ENCODE measurements at regions not wholly inside any gene's neighbourhood (a gene's known extent, or its start where the extent isn't known, plus 50 kb on each side); places are given as distances from the start of the nearest gene placed in this dataset.

DNA sequence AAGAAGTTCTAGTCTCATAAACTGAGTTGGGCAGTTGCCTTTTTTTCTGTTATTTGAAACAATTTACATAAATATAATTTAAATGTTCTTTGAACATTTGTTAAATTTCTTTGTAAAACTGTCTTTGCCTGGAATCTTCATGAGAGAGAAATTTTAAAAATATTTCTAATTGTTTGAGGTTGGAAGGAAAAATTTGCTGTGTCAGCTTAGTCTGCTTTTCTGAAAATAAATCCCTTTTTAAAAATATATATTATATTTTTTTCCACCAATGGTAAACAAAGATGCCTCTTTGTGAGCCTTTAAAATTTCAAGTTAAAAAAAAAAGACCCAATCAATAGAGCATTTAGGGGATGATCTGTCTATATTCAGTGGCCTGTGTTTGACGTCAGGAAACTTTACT lies 542.7 kb downstream of the KIF4B start:
- no peak for ATAC-seq
- TF ChIP-seq, protein P1, sequence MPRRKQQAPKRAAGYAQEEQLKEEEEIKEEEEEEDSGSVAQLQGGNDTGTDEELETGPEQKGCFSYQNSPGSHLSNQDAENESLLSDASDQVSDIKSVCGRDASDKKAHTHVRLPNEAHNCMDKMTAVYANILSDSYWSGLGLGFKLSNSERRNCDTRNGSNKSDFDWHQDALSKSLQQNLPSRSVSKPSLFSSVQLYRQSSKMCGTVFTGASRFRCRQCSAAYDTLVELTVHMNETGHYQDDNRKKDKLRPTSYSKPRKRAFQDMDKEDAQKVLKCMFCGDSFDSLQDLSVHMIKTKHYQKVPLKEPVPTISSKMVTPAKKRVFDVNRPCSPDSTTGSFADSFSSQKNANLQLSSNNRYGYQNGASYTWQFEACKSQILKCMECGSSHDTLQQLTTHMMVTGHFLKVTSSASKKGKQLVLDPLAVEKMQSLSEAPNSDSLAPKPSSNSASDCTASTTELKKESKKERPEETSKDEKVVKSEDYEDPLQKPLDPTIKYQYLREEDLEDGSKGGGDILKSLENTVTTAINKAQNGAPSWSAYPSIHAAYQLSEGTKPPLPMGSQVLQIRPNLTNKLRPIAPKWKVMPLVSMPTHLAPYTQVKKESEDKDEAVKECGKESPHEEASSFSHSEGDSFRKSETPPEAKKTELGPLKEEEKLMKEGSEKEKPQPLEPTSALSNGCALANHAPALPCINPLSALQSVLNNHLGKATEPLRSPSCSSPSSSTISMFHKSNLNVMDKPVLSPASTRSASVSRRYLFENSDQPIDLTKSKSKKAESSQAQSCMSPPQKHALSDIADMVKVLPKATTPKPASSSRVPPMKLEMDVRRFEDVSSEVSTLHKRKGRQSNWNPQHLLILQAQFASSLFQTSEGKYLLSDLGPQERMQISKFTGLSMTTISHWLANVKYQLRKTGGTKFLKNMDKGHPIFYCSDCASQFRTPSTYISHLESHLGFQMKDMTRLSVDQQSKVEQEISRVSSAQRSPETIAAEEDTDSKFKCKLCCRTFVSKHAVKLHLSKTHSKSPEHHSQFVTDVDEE (CRISPR knock-in tag; IDR thresholded peaks at IDR 0.05) = no peak
- TF ChIP-seq ZNF565 (CRISPR knock-in tag; conservative IDR thresholded peaks at IDR 0.05; ENCODE audit: low read depth) = no peak
- no peak for TF ChIP-seq ZNF70 (CRISPR knock-in tag; IDR thresholded peaks at IDR 0.05)

DNA sequence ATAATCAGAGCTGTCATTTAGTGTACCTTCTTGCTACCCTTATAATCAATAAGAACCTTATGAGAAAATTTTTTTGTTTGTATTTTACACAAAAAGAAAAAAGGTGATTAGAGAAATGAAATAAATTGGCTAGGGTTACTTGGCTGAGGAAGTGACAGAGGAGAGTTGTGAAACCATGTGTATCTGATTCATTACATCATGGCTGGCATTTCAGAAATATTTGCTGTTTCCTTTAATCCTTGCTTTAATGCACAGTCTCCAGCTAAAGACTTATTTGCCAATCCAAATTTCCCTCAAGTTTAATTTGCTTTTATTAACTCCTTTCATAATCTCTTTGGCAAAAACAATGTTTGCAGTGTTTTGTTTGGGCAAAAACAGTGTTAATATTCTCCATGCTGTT lies 543.1 kb downstream of the KIF4B start:
- no peak for ATAC-seq
- TF ChIP-seq ZNF70 (CRISPR knock-in tag; IDR thresholded peaks at IDR 0.05) = no peak
- no peak for TF ChIP-seq ZNF565 (CRISPR knock-in tag; conservative IDR thresholded peaks at IDR 0.05; ENCODE audit: low read depth)
- no peak for TF ChIP-seq TCF4 (CRISPR knock-in tag; IDR thresholded peaks at IDR 0.05; ENCODE audit: borderline replicate concordance)
- no peak for TF ChIP-seq ARNTL (CRISPR knock-in tag; IDR thresholded peaks at IDR 0.05; ENCODE audit: borderline replicate concordance, low read depth)
- no peak for TF ChIP-seq GLIS3 (CRISPR knock-in tag; IDR thresholded peaks at IDR 0.05)
- TF ChIP-seq TOX (CRISPR knock-in tag; IDR thresholded peaks at IDR 0.05; ENCODE audit: borderline replicate concordance) = no peak
- no peak for TF ChIP-seq ZC3H10 (CRISPR knock-in tag; IDR thresholded peaks at IDR 0.05)
- TF ChIP-seq, protein P2, sequence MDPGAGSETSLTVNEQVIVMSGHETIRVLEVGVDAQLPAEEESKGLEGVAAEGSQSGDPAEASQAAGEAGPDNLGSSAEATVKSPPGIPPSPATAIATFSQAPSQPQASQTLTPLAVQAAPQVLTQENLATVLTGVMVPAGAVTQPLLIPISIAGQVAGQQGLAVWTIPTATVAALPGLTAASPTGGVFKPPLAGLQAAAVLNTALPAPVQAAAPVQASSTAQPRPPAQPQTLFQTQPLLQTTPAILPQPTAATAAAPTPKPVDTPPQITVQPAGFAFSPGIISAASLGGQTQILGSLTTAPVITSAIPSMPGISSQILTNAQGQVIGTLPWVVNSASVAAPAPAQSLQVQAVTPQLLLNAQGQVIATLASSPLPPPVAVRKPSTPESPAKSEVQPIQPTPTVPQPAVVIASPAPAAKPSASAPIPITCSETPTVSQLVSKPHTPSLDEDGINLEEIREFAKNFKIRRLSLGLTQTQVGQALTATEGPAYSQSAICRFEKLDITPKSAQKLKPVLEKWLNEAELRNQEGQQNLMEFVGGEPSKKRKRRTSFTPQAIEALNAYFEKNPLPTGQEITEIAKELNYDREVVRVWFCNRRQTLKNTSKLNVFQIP (CRISPR knock-in tag; IDR thresholded peaks at IDR 0.05; ENCODE audit: borderline replicate concordance, low read depth) = no peak
- TF ChIP-seq OSR1 (CRISPR knock-in tag; IDR thresholded peaks at IDR 0.05) = no peak
- no peak for TF ChIP-seq ISL1 (CRISPR knock-in tag; IDR thresholded peaks at IDR 0.05)
- TF ChIP-seq ESRRG (CRISPR knock-in tag; IDR thresholded peaks at IDR 0.05) = no peak

DNA sequence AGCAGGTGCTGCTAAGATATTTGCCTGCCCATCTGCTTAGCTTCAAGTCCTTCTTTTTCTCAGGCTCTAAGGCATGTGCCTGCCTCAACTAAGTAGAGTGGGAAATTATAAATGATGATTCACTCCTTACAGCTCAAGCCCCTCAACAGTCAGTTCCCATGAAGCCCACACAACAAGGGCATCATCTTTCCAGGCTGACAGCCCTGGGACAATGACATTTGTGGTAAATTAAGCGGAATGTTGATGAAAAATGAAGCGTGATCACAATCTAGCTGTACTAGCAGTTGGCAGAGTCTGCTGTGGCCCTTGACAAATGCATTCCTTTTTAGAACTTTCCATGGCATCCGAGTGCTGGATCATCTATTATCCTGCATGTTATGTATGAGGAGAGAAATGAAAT lies 548.6 kb downstream of the KIF4B start:
- TF ChIP-seq BACH2 (CRISPR knock-in tag; IDR thresholded peaks at IDR 0.05; ENCODE audit: borderline replicate concordance) = no peak
- TF ChIP-seq ISL1 (CRISPR knock-in tag; IDR thresholded peaks at IDR 0.05) = no peak
- no peak for TF ChIP-seq ESRRG (CRISPR knock-in tag; IDR thresholded peaks at IDR 0.05)
- no peak for ATAC-seq

DNA sequence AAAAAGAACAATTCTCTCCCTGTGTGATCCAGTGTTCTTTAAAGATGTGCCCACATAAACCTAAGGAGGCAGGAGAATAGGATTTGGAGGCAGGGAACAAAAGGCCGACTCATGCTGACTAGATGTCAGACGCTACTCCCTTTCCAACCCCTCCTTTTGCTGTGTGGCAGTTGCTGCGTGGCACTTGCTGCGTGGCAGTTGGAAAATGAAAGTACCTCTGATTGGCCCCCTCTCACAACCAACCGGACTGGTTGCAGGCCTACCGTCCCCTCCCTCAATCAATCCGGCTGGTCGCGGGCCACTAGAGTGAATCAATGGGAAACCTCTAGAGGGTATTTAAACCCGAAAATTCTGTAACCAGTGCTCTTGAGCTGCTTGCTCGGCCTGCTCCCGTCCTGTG lies 551.0 kb downstream of the KIF4B start:
- no peak for TF ChIP-seq ISL1 (CRISPR knock-in tag; IDR thresholded peaks at IDR 0.05)
- TF ChIP-seq SNAI2 (CRISPR knock-in tag; IDR thresholded peaks at IDR 0.05) = no peak
- no peak for TF ChIP-seq ARNTL (CRISPR knock-in tag; IDR thresholded peaks at IDR 0.05; ENCODE audit: borderline replicate concordance, low read depth)
- TF ChIP-seq, protein P3, sequence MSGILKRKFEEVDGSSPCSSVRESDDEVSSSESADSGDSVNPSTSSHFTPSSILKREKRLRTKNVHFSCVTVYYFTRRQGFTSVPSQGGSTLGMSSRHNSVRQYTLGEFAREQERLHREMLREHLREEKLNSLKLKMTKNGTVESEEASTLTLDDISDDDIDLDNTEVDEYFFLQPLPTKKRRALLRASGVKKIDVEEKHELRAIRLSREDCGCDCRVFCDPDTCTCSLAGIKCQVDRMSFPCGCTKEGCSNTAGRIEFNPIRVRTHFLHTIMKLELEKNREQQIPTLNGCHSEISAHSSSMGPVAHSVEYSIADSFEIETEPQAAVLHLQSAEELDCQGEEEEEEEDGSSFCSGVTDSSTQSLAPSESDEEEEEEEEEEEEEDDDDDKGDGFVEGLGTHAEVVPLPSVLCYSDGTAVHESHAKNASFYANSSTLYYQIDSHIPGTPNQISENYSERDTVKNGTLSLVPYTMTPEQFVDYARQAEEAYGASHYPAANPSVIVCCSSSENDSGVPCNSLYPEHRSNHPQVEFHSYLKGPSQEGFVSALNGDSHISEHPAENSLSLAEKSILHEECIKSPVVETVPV (CRISPR knock-in tag; IDR thresholded peaks at IDR 0.05) = no peak
- no peak for TF ChIP-seq GLIS3 (CRISPR knock-in tag; IDR thresholded peaks at IDR 0.05)
- no peak for TF ChIP-seq TOX (CRISPR knock-in tag; IDR thresholded peaks at IDR 0.05; ENCODE audit: borderline replicate concordance)
- TF ChIP-seq, protein P4, sequence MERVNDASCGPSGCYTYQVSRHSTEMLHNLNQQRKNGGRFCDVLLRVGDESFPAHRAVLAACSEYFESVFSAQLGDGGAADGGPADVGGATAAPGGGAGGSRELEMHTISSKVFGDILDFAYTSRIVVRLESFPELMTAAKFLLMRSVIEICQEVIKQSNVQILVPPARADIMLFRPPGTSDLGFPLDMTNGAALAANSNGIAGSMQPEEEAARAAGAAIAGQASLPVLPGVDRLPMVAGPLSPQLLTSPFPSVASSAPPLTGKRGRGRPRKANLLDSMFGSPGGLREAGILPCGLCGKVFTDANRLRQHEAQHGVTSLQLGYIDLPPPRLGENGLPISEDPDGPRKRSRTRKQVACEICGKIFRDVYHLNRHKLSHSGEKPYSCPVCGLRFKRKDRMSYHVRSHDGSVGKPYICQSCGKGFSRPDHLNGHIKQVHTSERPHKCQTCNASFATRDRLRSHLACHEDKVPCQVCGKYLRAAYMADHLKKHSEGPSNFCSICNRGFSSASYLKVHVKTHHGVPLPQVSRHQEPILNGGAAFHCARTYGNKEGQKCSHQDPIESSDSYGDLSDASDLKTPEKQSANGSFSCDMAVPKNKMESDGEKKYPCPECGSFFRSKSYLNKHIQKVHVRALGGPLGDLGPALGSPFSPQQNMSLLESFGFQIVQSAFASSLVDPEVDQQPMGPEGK (CRISPR knock-in tag; IDR thresholded peaks at IDR 0.05; ENCODE audit: borderline replicate concordance) = no peak
- no peak for TF ChIP-seq ZNF565 (CRISPR knock-in tag; conservative IDR thresholded peaks at IDR 0.05; ENCODE audit: low read depth)
- no peak for ATAC-seq

DNA sequence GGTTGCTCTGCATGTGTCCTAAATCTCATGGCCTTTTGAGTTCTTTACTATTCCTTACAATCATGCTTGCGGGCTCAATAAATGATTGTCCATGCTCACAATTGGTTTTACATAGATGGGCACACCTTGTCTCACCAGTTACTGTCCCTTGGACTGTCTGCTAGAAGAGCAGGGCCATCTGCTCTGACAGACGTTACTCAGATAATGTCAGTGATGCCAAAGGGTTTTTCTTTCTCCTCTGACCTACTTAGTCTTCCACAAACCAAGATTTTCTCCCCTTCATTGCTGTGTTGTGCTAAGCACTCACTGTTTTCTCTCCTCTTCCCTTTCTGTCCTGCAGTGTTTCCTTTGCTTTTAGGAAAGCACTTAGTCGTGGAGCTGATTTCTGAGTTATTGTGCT lies 562.3 kb downstream of the KIF4B start:
- TF ChIP-seq OSR1 (CRISPR knock-in tag; IDR thresholded peaks at IDR 0.05) (no peak), ZNF70 (CRISPR knock-in tag; IDR thresholded peaks at IDR 0.05) (no peak), TOX (CRISPR knock-in tag; IDR thresholded peaks at IDR 0.05; ENCODE audit: borderline replicate concordance) (no peak), BACH2 (CRISPR knock-in tag; IDR thresholded peaks at IDR 0.05; ENCODE audit: borderline replicate concordance) (no peak), ZNF8 (CRISPR knock-in tag; IDR thresholded peaks at IDR 0.05) (no peak), ZC3H10 (CRISPR knock-in tag; IDR thresholded peaks at IDR 0.05) (no peak), ISL1 (CRISPR knock-in tag; IDR thresholded peaks at IDR 0.05) (no peak)
- TF ChIP-seq, protein P1 (CRISPR knock-in tag; IDR thresholded peaks at IDR 0.05) = no peak
- TF ChIP-seq, protein P2 (CRISPR knock-in tag; IDR thresholded peaks at IDR 0.05; ENCODE audit: borderline replicate concordance, low read depth) = no peak
- TF ChIP-seq, protein P3 (CRISPR knock-in tag; IDR thresholded peaks at IDR 0.05) = no peak
- ATAC-seq = no peak

Measured in SK-N-SH treated with all-trans-retinoic acid at 6 μM for 48 hours (cell line).